OCI-LY7 (cell line): ENCODE measurements at regions not wholly inside any gene's neighbourhood (a gene's known extent, or its start where the extent isn't known, plus 50 kb on each side); places are given as distances from the start of the nearest gene placed in this dataset.

ENCODE experiments used
- EZH2phosphoT487 ChIP-seq: fragments of 200-600 bp; sonication (generic); IDR thresholded peaks from 2 replicates; pipeline ENCODE4 v1.6.1; 2018; ENCODE audit warnings: low read depth, borderline replicate concordance, mild to moderate bottlenecking, mixed run types, antibody characterized with exemption, low read length, moderate library complexity, mixed read lengths
- TF ChIP-seq, protein P1 (sequence below): fragments of 200-600 bp; sonication (generic); conservative IDR thresholded peaks from 2 replicates; pipeline ENCODE4 v1.5.1; 2014; ENCODE audit warnings: mild to moderate bottlenecking, antibody characterized with exemption, low read length, moderate library complexity, mixed read lengths

DNA sequence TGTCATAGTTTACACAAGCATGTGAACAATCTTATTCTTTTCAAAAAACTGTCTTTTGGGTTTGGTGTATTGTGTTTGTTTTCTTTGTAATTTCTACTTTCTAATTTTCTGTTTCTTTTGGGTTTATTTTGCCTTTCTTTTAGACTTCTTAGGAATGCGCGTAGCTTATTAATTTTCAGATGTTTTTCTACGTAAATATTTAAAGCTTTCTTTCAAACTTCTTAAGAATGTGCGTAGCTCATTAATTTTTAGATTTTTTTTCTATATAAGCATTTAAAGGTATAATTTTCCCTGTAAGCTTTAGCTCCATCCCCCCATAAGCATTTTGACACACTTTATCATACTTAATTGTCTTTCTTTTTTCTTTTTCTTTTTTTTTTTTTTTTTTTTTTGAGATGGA is 55.2 kb downstream of the RAD54L2 start:
- TF ChIP-seq, protein P1, sequence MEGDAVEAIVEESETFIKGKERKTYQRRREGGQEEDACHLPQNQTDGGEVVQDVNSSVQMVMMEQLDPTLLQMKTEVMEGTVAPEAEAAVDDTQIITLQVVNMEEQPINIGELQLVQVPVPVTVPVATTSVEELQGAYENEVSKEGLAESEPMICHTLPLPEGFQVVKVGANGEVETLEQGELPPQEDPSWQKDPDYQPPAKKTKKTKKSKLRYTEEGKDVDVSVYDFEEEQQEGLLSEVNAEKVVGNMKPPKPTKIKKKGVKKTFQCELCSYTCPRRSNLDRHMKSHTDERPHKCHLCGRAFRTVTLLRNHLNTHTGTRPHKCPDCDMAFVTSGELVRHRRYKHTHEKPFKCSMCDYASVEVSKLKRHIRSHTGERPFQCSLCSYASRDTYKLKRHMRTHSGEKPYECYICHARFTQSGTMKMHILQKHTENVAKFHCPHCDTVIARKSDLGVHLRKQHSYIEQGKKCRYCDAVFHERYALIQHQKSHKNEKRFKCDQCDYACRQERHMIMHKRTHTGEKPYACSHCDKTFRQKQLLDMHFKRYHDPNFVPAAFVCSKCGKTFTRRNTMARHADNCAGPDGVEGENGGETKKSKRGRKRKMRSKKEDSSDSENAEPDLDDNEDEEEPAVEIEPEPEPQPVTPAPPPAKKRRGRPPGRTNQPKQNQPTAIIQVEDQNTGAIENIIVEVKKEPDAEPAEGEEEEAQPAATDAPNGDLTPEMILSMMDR: no peak
- TF ChIP-seq EZH2phosphoT487: no peak
